Breast epithelium (tissue), 3 donors: ENCODE measurements at regions not wholly inside any gene's neighbourhood (a gene's known extent, or its start where the extent isn't known, plus 50 kb on each side); places are given as distances from the start of the nearest gene placed in this dataset.

ENCODE experiments used
- POLR2AphosphoS5 ChIP-seq, 3 donors: sonication (generic); formaldehyde crosslinking; IDR thresholded peaks; one replicate each; pipeline ENCODE4 v1.6.1; 2017; ENCODE audit warnings: antibody characterized with exemption in 3 of 3
- TF ChIP-seq, protein P1 (sequence below), 3 donors: fragments of 450-650 bp; IDR thresholded peaks; one replicate each; pipeline ENCODE4 v1.5.1; 2016 to 2017; ENCODE audit warnings: antibody characterized with exemption in 3 of 3, mild to moderate bottlenecking in 3 of 3, moderate library complexity in 3 of 3

DNA sequence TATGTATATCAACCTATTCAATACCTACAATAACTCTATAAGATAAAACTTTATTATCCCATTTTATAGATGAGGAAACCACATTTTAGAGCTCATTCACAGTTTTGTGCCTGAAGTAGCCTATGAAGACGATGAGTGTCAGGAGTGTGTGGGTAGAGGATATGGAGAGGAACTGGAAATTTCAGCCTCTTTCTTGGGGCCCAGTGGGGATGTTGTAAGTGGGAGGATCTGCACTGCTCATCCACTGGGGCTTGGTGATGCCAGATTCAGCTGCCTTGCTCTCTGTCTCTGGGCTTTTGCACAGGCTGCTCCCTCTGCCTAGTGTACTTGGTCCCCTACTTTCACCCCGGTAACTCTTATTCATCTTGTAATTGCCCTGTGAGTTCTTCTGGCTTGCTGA, 194.7 kb downstream of the SREK1 start:
- TF ChIP-seq, protein P1, sequence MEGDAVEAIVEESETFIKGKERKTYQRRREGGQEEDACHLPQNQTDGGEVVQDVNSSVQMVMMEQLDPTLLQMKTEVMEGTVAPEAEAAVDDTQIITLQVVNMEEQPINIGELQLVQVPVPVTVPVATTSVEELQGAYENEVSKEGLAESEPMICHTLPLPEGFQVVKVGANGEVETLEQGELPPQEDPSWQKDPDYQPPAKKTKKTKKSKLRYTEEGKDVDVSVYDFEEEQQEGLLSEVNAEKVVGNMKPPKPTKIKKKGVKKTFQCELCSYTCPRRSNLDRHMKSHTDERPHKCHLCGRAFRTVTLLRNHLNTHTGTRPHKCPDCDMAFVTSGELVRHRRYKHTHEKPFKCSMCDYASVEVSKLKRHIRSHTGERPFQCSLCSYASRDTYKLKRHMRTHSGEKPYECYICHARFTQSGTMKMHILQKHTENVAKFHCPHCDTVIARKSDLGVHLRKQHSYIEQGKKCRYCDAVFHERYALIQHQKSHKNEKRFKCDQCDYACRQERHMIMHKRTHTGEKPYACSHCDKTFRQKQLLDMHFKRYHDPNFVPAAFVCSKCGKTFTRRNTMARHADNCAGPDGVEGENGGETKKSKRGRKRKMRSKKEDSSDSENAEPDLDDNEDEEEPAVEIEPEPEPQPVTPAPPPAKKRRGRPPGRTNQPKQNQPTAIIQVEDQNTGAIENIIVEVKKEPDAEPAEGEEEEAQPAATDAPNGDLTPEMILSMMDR (IDR thresholded peaks at IDR 0.05): no peak
- TF ChIP-seq POLR2AphosphoS5 (IDR thresholded peaks at IDR 0.05): no peak
